ENCODE measurements at regions not wholly inside any gene's neighbourhood (a gene's known extent, or its start where the extent isn't known, plus 50 kb on each side); places are given as distances from the start of the nearest gene placed in this dataset.

- BruUV-seq (replicated peaks), result no TSS peak
- POLR2A ChIA-PET, result no interaction called here
These were observed 1125.7 kb downstream of the HACE1 start for GRCh38 chr6:103734016-103734415.

DNA sequence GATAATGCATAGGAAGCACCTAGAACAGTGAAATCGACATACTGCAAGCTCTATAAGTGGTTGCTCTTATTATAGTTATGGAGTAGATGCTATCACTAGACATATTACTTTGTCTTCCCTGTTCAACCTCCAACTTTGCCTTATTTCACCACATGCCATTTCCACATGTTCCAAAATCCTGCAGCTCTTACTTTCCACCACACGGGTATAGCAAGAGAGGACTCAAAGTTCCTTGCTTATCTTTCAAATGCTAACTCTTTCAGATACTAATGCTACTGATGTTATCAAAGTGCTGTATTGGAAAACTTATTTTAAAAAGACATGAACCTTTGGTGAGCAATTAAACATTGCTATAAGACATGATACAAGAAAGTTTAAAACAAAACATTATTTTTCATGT lies 1130.1 kb downstream of the HACE1 start:
- Histone ChIP-seq H3K4me2 (ENCODE audit: low read depth, low read length) (no peak overlapping the region), H3K9me3 (ENCODE audit: low read length) (no peaks in the 10 kb centered on the region), H4K20me1 (ENCODE audit: insufficient read depth, low read length) (no peaks in the 10 kb centered on the region), H3K4me1 (ENCODE audit: insufficient read depth, low read length) (no peaks in the 10 kb centered on the region), H3K79me2 (ENCODE audit: insufficient read depth, low read length) (no peaks in the 10 kb centered on the region), H2AFZ (ENCODE audit: low read length) (no peak overlapping the region), H3K9ac (ENCODE audit: insufficient read depth, low read depth, low read length) (no peak overlapping the region), H3K36me3 (replicated peaks in 1 of 2; ENCODE audit: control insufficient read depth in 1 of 2, insufficient read depth in 2 of 2, low read length in 2 of 2) (no peaks in the 10 kb centered on the region), H3K27ac (ENCODE audit: extremely low read length, insufficient read depth, low read length) (no peak overlapping the region), H3K4me3 (replicated peaks in 1 of 3; ENCODE audit: insufficient read depth in 1 of 3, low read depth in 2 of 3, low read length in 3 of 3) (no peak overlapping the region), H3K27me3 (ENCODE audit: control insufficient read depth in 1 of 2, insufficient read depth in 2 of 2, low read length in 2 of 2) (no peaks in the 10 kb centered on the region)
- intact Hi-C loops (cut with micrococcal nuclease; ENCODE audit: unreplicated experiment), result no loop called here
- ChIA-PET CTCF (ENCODE audit: low intra/inter-chr PET ratio, low total read pairs) (no interaction called here), POLR2A (no interaction called here)
- in situ Hi-C loops (cut with HindIII; ENCODE audit: extremely low pct_ligation_motif_present, low pct_unique_long_range_greater_than_20kb), result no loop called here
- no TSS peak for BruUV-seq (replicated peaks)
- no peak for ATAC-seq
- WGBS (ENCODE audit: low lambda C conversion rate), result 0% methylated on average over 2 of the region's 2 CpGs
- no peak for TF ChIP-seq CBX5 (CRISPR knock-in tag; IDR thresholded peaks at IDR 0.05; ENCODE audit: borderline replicate concordance)
- no peak for TF ChIP-seq RCOR2 (CRISPR knock-in tag; IDR thresholded peaks at IDR 0.05)
- no peak for TF ChIP-seq ZNF556 (CRISPR knock-in tag; IDR thresholded peaks at IDR 0.05; ENCODE audit: borderline replicate concordance)
- TF ChIP-seq SETDB1 (CRISPR knock-in tag; IDR thresholded peaks at IDR 0.05; ENCODE audit: borderline replicate concordance), result no peak
- TF ChIP-seq, protein P1, sequence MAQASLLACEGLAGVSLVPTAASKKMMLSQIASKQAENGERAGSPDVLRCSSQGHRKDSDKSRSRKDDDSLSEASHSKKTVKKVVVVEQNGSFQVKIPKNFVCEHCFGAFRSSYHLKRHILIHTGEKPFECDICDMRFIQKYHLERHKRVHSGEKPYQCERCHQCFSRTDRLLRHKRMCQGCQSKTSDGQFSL (CRISPR knock-in tag; IDR thresholded peaks at IDR 0.05), result no peak
- no peak for TF ChIP-seq BATF2 (CRISPR knock-in tag; IDR thresholded peaks at IDR 0.05)
- TF ChIP-seq ZNF382 (CRISPR knock-in tag; IDR thresholded peaks at IDR 0.05; ENCODE audit: borderline replicate concordance), result no peak
- no peak for TF ChIP-seq AGO1 (IDR thresholded peaks at IDR 0.05; ENCODE audit: low read depth, low read length, poor library complexity, severe bottlenecking)
- no peak for TF ChIP-seq KAT2B (IDR thresholded peaks at IDR 0.05; ENCODE audit: borderline replicate concordance, low read depth, low read length)
- no peak for TF ChIP-seq HNRNPK (IDR thresholded peaks at IDR 0.05; ENCODE audit: low read depth, low read length, poor library complexity, severe bottlenecking)
- TF ChIP-seq GFI1 (CRISPR knock-in tag; IDR thresholded peaks at IDR 0.05; ENCODE audit: borderline replicate concordance), result no peak
- TF ChIP-seq, protein P2, sequence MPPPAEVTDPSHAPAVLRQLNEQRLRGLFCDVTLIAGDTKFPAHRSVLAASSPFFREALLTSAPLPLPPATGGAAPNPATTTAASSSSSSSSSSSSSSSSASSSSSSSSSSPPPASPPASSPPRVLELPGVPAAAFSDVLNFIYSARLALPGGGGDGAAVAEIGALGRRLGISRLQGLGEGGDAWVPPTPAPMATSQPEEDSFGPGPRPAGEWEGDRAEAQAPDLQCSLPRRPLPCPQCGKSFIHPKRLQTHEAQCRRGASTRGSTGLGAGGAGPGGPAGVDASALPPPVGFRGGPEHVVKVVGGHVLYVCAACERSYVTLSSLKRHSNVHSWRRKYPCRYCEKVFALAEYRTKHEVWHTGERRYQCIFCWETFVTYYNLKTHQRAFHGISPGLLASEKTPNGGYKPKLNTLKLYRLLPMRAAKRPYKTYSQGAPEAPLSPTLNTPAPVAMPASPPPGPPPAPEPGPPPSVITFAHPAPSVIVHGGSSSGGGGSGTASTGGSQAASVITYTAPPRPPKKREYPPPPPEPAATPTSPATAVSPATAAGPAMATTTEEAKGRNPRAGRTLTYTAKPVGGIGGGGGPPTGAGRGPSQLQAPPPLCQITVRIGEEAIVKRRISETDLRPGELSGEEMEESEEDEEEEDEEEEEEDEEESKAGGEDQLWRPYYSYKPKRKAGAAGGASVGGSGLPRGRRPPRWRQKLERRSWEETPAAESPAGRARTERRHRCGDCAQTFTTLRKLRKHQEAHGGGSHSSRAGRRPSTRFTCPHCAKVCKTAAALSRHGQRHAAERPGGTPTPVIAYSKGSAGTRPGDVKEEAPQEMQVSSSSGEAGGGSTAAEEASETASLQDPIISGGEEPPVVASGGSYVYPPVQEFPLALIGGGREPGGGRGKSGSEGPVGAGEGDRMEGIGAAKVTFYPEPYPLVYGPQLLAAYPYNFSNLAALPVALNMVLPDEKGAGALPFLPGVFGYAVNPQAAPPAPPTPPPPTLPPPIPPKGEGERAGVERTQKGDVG (CRISPR knock-in tag; IDR thresholded peaks at IDR 0.05; ENCODE audit: borderline replicate concordance), result no peak
- TF ChIP-seq ZBTB8A (CRISPR knock-in tag; IDR thresholded peaks at IDR 0.05; ENCODE audit: borderline replicate concordance, low read depth), result no peak
- TF ChIP-seq HMG20A (CRISPR knock-in tag; IDR thresholded peaks at IDR 0.05; ENCODE audit: borderline replicate concordance), result no peak
- DNase-seq (ENCODE audit: low spot score), result no peak
- no peak for FAIRE-seq

More at GRCh38 chr6:103734016-103734415, 1125.7 kb downstream of the HACE1 start:
- Histone ChIP-seq H4K20me1 (ENCODE audit: insufficient read depth, low read length) (no peaks in the 10 kb centered on the region), H3K79me2 (ENCODE audit: insufficient read depth, low read length) (no peaks in the 10 kb centered on the region), H3K36me3 (replicated peaks in 1 of 2; ENCODE audit: control insufficient read depth in 1 of 2, insufficient read depth in 2 of 2, low read length in 2 of 2) (no peaks in the 10 kb centered on the region), H3K9ac (ENCODE audit: insufficient read depth, low read depth, low read length) (no peak overlapping the region), H2AFZ (ENCODE audit: low read length) (no peak overlapping the region), H3K4me1 (ENCODE audit: insufficient read depth, low read length) (no peaks in the 10 kb centered on the region), H3K4me3 (replicated peaks in 1 of 3; ENCODE audit: insufficient read depth in 1 of 3, low read depth in 2 of 3, low read length in 3 of 3) (no peak overlapping the region), H3K4me2 (ENCODE audit: low read depth, low read length) (no peak overlapping the region), H3K27me3 (ENCODE audit: control insufficient read depth in 1 of 2, insufficient read depth in 2 of 2, low read length in 2 of 2) (no peaks in the 10 kb centered on the region), H3K27ac (ENCODE audit: extremely low read length, insufficient read depth, low read length) (no peak overlapping the region), H3K9me3 (ENCODE audit: low read length) (no peaks in the 10 kb centered on the region)
- CTCF ChIA-PET (ENCODE audit: low intra/inter-chr PET ratio, low total read pairs), result no interaction called here
- no CpG with 5 or more reads among the region's 6 CpGs for WGBS (ENCODE audit: low lambda C conversion rate)
- ATAC-seq (no peak), FAIRE-seq (no peak), DNase-seq (ENCODE audit: low spot score) (no peak)
- in situ Hi-C loops (cut with HindIII; ENCODE audit: extremely low pct_ligation_motif_present, low pct_unique_long_range_greater_than_20kb), result no loop called here
- intact Hi-C loops (cut with micrococcal nuclease; ENCODE audit: unreplicated experiment), result no loop called here
- TF ChIP-seq SRF (IDR thresholded peaks at IDR 0.05; ENCODE audit: low read depth, low read length) (no peak), MAFG (CRISPR knock-in tag; IDR thresholded peaks at IDR 0.05) (no peak), GPN1 (CRISPR knock-in tag; IDR thresholded peaks at IDR 0.05; ENCODE audit: borderline replicate concordance) (no peak), ZNF792 (CRISPR knock-in tag; IDR thresholded peaks at IDR 0.05) (no peak), FOSL2 (CRISPR knock-in tag; IDR thresholded peaks at IDR 0.05) (0 out of 2 replicates have a peak, but pooled peaks have one; percentile 6), ZNF296 (CRISPR knock-in tag; conservative IDR thresholded peaks at IDR 0.05) (no peak)

Measured in HepG2 (cell line).